Activated CD8-positive, alpha-beta memory T cell treated with anti-CD3 and anti-CD28 coated beads, Interleukin-2, amount 10 ng/mL, durations not matched to agents 7 days and 5 days (primary cell): ENCODE measurements at regions not wholly inside any gene's neighbourhood (a gene's known extent, or its start where the extent isn't known, plus 50 kb on each side); places are given as distances from the start of the nearest gene placed in this dataset. TPM values are rescaled to one million over a fixed set of nuclear protein-coding genes. Genes with fewer than 3 reads are reported as not detected.

Source experiments
- microRNA-seq: library from miRNA; unstranded; fragments of <30 nt; microRNA quantifications from one replicate; pipeline ENCODE4 v1.2.0, GENCODE V29; 2022

Small RNA genes in the stretch of these regions (microRNA-seq; reads per million reads assigned to microRNA genes)
- not detected for gene MIR3169
